ENCODE measurements at regions not wholly inside any gene's neighbourhood (a gene's known extent, or its start where the extent isn't known, plus 50 kb on each side); places are given as distances from the start of the nearest gene placed in this dataset.

DNA sequence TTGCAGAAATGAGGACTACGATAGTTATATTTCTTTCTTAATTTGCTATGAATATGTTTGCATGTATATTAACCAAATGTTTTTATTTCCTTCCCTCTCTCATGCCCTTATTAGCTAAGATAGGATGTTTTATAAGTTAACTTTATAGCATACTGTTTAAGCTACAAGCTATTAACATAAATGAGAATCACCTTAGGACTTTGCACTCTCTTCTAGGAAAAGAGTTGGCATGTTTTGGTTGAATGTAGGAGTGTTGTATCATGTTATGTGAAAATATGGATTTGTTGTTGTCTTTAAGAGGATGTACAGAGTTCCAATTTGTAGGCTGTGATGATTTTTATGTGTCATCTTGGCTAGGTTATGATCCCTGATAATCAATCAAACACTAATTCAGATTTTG is 467.4 kb upstream of the SETBP1 start:
- no peaks in the 10 kb centered on the region for H3K9me3 ChIP-seq (ENCODE audit: control insufficient read depth in 2 of 3, insufficient read depth in 1 of 3, low read length in 3 of 3)
- no peak overlapping the region for H3K9ac ChIP-seq (ENCODE audit: low read length in 3 of 3)
- no peak overlapping the region for H3K4me3 ChIP-seq (ENCODE audit: low read length in 3 of 3)
- intact Hi-C loops (cut with DNase I) = no loop called here
- H3K27ac ChIP-seq (ENCODE audit: low read depth in 2 of 2, low read length in 2 of 2) = no peak overlapping the region
- TF ChIP-seq, protein P1, sequence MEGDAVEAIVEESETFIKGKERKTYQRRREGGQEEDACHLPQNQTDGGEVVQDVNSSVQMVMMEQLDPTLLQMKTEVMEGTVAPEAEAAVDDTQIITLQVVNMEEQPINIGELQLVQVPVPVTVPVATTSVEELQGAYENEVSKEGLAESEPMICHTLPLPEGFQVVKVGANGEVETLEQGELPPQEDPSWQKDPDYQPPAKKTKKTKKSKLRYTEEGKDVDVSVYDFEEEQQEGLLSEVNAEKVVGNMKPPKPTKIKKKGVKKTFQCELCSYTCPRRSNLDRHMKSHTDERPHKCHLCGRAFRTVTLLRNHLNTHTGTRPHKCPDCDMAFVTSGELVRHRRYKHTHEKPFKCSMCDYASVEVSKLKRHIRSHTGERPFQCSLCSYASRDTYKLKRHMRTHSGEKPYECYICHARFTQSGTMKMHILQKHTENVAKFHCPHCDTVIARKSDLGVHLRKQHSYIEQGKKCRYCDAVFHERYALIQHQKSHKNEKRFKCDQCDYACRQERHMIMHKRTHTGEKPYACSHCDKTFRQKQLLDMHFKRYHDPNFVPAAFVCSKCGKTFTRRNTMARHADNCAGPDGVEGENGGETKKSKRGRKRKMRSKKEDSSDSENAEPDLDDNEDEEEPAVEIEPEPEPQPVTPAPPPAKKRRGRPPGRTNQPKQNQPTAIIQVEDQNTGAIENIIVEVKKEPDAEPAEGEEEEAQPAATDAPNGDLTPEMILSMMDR (IDR thresholded peaks at IDR 0.05; ENCODE audit: borderline replicate concordance, extremely low read depth, insufficient read depth) = no peak
- no peaks in the 10 kb centered on the region for H3K36me3 ChIP-seq (ENCODE audit: control insufficient read depth in 2 of 3, insufficient read depth in 3 of 3, low read length in 3 of 3)
- no peak for FAIRE-seq
- no peaks in the 10 kb centered on the region for H3K4me1 ChIP-seq (ENCODE audit: control insufficient read depth in 2 of 3, insufficient read depth in 2 of 3, low read depth in 1 of 3, low read length in 3 of 3)
- DNase-seq = no peak
- no peaks in the 10 kb centered on the region for H3K27me3 ChIP-seq (ENCODE audit: control insufficient read depth, insufficient read depth, low read length)

DNA sequence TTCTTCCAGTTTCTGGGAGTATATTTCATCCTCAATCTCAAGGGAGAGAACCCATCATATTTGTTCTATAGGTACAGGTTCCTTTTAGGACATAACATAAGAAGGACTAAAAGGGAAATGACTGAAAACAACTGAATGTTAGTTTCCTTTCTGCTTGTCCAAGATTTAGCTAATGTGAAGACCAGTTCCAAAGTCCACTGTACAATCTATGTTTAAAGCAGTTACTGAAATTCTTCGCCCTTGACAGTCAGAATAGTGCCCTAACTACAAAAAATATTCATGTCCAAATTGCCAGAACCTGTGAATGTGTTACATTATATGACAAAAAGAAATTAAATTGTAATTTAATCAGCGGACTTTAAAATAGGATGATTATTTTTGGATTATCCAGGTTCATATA is 466.3 kb upstream of the SETBP1 start:
- intact Hi-C loops (cut with DNase I) = no loop called here
- Histone ChIP-seq H3K9me3 (ENCODE audit: control insufficient read depth in 2 of 3, insufficient read depth in 1 of 3, low read length in 3 of 3) (no peaks in the 10 kb centered on the region), H3K36me3 (ENCODE audit: control insufficient read depth in 2 of 3, insufficient read depth in 3 of 3, low read length in 3 of 3) (no peaks in the 10 kb centered on the region), H3K4me3 (ENCODE audit: low read length in 3 of 3) (no peak overlapping the region), H3K27ac (ENCODE audit: low read depth in 2 of 2, low read length in 2 of 2) (no peak overlapping the region), H3K27me3 (ENCODE audit: control insufficient read depth, insufficient read depth, low read length) (no peaks in the 10 kb centered on the region), H3K4me1 (ENCODE audit: control insufficient read depth in 2 of 3, insufficient read depth in 2 of 3, low read depth in 1 of 3, low read length in 3 of 3) (no peaks in the 10 kb centered on the region), H3K9ac (ENCODE audit: low read length in 3 of 3) (no peak overlapping the region)
- FAIRE-seq (no peak), DNase-seq (no peak)
- TF ChIP-seq, protein P1 (IDR thresholded peaks at IDR 0.05; ENCODE audit: borderline replicate concordance, extremely low read depth, insufficient read depth) = no peak

DNA sequence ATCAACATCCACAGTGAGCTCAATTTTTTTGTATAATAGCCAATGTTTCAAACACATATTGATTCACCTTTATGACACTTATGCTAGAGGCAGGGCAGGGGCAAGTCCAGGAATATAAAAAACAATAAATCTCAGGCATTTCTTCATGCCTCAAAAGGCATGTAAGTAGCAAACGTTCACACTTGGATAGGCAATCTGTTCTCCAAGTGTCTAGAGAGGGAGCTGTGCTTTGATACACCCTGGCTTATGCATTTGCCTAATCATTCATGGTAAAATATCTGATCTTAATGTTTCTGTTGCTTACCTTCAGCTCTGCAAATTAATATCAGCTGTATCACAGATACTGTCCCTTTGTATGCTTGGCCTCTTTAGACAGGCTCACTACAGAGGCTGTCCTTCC is 464.5 kb upstream of the SETBP1 start:
- FAIRE-seq = no peak
- intact Hi-C loops (cut with DNase I) = no loop called here
- H3K4me1 ChIP-seq (ENCODE audit: control insufficient read depth in 2 of 3, insufficient read depth in 2 of 3, low read depth in 1 of 3, low read length in 3 of 3) = no peaks in the 10 kb centered on the region
- no peak overlapping the region for H3K9ac ChIP-seq (ENCODE audit: low read length in 3 of 3)
- H3K27ac ChIP-seq (ENCODE audit: low read depth in 2 of 2, low read length in 2 of 2) = no peak overlapping the region
- no peak for DNase-seq
- no peak overlapping the region for H3K4me3 ChIP-seq (ENCODE audit: low read length in 3 of 3)
- no peaks in the 10 kb centered on the region for H3K27me3 ChIP-seq (ENCODE audit: control insufficient read depth, insufficient read depth, low read length)
- no peaks in the 10 kb centered on the region for H3K9me3 ChIP-seq (ENCODE audit: control insufficient read depth in 2 of 3, insufficient read depth in 1 of 3, low read length in 3 of 3)
- TF ChIP-seq, protein P1 (IDR thresholded peaks at IDR 0.05; ENCODE audit: borderline replicate concordance, extremely low read depth, insufficient read depth) = no peak
- no peaks in the 10 kb centered on the region for H3K36me3 ChIP-seq (ENCODE audit: control insufficient read depth in 2 of 3, insufficient read depth in 3 of 3, low read length in 3 of 3)

DNA sequence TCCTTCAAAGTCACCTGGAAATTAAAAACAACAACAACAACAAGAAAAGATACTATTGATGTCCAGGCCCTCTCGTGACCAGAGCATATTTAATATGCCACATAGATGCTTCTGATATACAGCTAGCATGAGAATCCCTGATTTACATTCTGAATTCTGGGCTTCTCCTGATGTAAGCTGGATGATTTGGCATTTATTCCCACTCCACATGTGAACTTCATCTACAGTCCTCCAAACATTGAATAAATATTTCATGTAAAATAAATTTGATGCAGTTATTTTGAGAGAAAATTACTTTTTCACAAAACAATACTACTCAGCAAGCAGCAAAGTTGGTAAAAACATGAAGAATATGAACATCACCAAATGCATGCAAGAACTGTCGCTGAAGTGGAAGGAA is 453.2 kb upstream of the SETBP1 start:
- H3K4me3 ChIP-seq (ENCODE audit: low read length in 3 of 3) = no peak overlapping the region
- intact Hi-C loops (cut with DNase I) = no loop called here
- TF ChIP-seq, protein P1 (IDR thresholded peaks at IDR 0.05; ENCODE audit: borderline replicate concordance, extremely low read depth, insufficient read depth) = no peak
- H3K9me3 ChIP-seq (ENCODE audit: control insufficient read depth in 2 of 3, insufficient read depth in 1 of 3, low read length in 3 of 3) = no peaks in the 10 kb centered on the region
- H3K4me1 ChIP-seq (ENCODE audit: control insufficient read depth in 2 of 3, insufficient read depth in 2 of 3, low read depth in 1 of 3, low read length in 3 of 3) = no peaks in the 10 kb centered on the region
- no peak for FAIRE-seq
- H3K27ac ChIP-seq (ENCODE audit: low read depth in 2 of 2, low read length in 2 of 2) = no peak overlapping the region
- no peak overlapping the region for H3K9ac ChIP-seq (ENCODE audit: low read length in 3 of 3)
- no peak for DNase-seq
- no peaks in the 10 kb centered on the region for H3K36me3 ChIP-seq (ENCODE audit: control insufficient read depth in 2 of 3, insufficient read depth in 3 of 3, low read length in 3 of 3)
- H3K27me3 ChIP-seq (ENCODE audit: control insufficient read depth, insufficient read depth, low read length) = no peaks in the 10 kb centered on the region

Data from kidney (tissue), 13 donors.